Progenitor cell of endocrine pancreas (in vitro differentiated cells): ENCODE measurements at regions not wholly inside any gene's neighbourhood (a gene's known extent, or its start where the extent isn't known, plus 50 kb on each side); places are given as distances from the start of the nearest gene placed in this dataset.
"Not testable (repeated sequence)": the region's sequence is repeated elsewhere in the genome, so short reads cannot be mapped to it uniquely, and the experiment has no call there.

Source experiments
- DNase-seq: peaks from one replicate; pipeline ENCODE4 v3.0.0; 2021; ENCODE audit warnings: low spot score; ENCODE audit not compliant: unreplicated experiment
- H3K27ac Mint-ChIP-seq: 2 replicates; pipeline ENCODE4 v1.8.0; 2021; ENCODE audit warnings: mild to moderate bottlenecking, moderate library complexity, mixed read lengths
- H3K27me3 Mint-ChIP-seq: 2 replicates; pipeline ENCODE4 v1.8.0; 2021; ENCODE audit warnings: mixed read lengths
- H3K36me3 Mint-ChIP-seq: 2 replicates; pipeline ENCODE4 v1.8.0; 2022; ENCODE audit warnings: mixed read lengths; ENCODE audit not compliant: insufficient read depth
- H3K4me1 Mint-ChIP-seq: 2 replicates; pipeline ENCODE4 v1.8.0; 2021; ENCODE audit warnings: low read depth, mixed read lengths
- H3K4me3 Mint-ChIP-seq: 2 replicates; pipeline ENCODE4 v1.8.0; 2021; ENCODE audit warnings: low read depth, mild to moderate bottlenecking, moderate library complexity, mixed read lengths
- H3K9me3 Mint-ChIP-seq: 2 replicates; pipeline ENCODE4 v1.8.0; 2021; ENCODE audit warnings: low read depth, mixed read lengths
- TF ChIP-seq, protein P1 (sequence below): fragments of 200-600 bp; sonication (generic); IDR thresholded peaks from one replicate; pipeline ENCODE4 v1.5.0; 2021; ENCODE audit warnings: antibody characterized with exemption, mild to moderate bottlenecking; ENCODE audit not compliant: unreplicated experiment

DNA sequence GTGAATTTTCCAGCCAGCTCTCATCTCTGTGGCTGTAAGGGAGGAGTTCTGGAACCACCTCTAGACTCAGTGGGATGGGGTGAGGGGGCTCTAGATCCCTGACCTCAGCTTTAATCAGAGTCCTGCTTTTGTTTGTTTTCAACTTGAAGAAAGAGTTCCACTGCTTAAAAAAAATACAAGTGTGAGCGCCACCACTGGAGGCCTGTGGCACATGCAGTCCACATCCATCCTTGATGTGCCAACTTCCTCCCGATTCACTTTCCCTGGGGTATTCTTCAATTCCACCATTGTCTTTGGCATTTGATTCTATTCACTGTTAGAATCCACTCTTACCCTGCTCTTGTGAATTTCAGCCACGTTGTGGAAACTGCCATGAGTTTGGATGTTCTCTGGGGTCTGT, 62.4 kb upstream of the GJB6 start:
- DNase-seq, result no peak
- H3K4me1 Mint-ChIP-seq, result no peaks in the 10 kb centered on the region
- no peaks in the 10 kb centered on the region for H3K9me3 Mint-ChIP-seq
- H3K27ac Mint-ChIP-seq, result no peak overlapping the region
- peaks cover 16% of the 10 kb centered on the region for H3K27me3 Mint-ChIP-seq
- no peaks in the 10 kb centered on the region for H3K36me3 Mint-ChIP-seq
- TF ChIP-seq, protein P1, sequence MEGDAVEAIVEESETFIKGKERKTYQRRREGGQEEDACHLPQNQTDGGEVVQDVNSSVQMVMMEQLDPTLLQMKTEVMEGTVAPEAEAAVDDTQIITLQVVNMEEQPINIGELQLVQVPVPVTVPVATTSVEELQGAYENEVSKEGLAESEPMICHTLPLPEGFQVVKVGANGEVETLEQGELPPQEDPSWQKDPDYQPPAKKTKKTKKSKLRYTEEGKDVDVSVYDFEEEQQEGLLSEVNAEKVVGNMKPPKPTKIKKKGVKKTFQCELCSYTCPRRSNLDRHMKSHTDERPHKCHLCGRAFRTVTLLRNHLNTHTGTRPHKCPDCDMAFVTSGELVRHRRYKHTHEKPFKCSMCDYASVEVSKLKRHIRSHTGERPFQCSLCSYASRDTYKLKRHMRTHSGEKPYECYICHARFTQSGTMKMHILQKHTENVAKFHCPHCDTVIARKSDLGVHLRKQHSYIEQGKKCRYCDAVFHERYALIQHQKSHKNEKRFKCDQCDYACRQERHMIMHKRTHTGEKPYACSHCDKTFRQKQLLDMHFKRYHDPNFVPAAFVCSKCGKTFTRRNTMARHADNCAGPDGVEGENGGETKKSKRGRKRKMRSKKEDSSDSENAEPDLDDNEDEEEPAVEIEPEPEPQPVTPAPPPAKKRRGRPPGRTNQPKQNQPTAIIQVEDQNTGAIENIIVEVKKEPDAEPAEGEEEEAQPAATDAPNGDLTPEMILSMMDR, result peak; percentile 37
- no peak overlapping the region for H3K4me3 Mint-ChIP-seq

DNA sequence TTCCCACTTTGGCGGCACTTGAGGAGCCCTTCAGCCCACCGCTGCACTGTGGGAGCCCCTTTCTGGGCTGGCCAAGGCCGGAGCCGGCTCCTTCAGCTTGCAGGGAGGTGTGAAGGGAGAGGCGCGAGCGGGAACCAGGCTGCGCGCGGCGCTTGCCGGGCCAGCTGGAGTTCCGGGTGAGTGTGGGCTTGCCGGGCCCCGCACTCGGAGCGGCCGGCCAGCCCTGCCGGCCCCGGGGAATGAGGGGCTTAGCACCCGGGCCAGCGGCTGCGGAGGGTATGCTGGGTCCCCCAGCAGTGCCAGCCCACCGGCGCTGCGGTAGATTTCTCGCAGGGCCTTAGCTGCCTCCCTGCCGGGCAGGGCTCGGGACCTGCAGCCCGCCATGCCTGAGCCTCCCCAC, 60.2 kb upstream of the GJB6 start:
- H3K9me3 Mint-ChIP-seq, H3K4me3 Mint-ChIP-seq, H3K36me3 Mint-ChIP-seq, H3K27me3 Mint-ChIP-seq, DNase-seq, H3K4me1 Mint-ChIP-seq, H3K27ac Mint-ChIP-seq: not testable (repeated sequence)

DNA sequence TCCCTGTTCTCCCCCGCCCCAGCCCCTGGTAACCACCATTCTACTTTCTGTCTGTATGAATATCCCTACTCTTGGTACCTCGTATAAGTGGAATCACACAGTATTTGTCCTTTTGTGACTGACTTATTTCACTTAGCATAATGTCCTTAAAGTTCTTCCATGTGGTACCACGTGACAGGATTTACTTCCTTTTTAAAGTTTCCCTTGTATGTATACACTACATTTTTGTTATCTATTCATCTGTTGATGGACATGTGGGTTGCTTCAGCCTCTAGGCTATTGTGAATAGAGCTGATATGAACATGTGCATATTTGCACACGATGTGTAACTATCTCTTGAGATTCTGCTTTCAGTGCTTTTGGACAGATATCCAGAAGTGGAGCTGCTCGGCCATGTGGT, 59.6 kb upstream of the GJB6 start:
- TF ChIP-seq, protein P1, result no peak
- peaks cover 6% of the 10 kb centered on the region for H3K9me3 Mint-ChIP-seq
- no peak overlapping the region for H3K4me3 Mint-ChIP-seq
- peaks cover 5% of the 10 kb centered on the region for H3K4me1 Mint-ChIP-seq
- H3K36me3 Mint-ChIP-seq, result no peaks in the 10 kb centered on the region
- no peaks in the 10 kb centered on the region for H3K27me3 Mint-ChIP-seq
- H3K27ac Mint-ChIP-seq, result no peak overlapping the region
- DNase-seq, result no peak

DNA sequence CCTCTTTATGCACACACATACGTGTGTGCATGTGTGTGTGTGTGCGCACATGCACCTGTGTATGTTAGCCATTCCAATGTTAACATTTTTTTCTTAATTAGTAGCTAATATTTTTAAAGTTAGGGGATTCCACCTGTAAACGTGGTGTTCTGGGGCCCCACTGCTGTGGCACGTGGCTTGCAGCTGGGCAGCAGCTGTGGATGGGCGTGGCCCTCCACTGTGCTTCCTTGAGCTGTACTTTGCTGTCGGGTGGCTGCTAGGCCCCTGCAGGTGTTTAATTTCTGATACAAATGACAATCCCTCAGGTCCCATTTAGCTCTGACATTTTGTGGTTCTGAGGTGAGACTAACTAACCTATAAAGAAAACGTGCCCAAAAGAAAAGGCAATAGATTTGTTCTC, 58.9 kb upstream of the GJB6 start:
- peaks cover 5% of the 10 kb centered on the region for H3K4me1 Mint-ChIP-seq
- no peak overlapping the region for H3K4me3 Mint-ChIP-seq
- H3K36me3 Mint-ChIP-seq, result peaks cover 4% of the 10 kb centered on the region
- TF ChIP-seq, protein P1, result no peak
- H3K27ac Mint-ChIP-seq, result no peak overlapping the region
- H3K27me3 Mint-ChIP-seq, result no peaks in the 10 kb centered on the region
- no peak for DNase-seq
- H3K9me3 Mint-ChIP-seq, result peaks cover 12% of the 10 kb centered on the region

DNA sequence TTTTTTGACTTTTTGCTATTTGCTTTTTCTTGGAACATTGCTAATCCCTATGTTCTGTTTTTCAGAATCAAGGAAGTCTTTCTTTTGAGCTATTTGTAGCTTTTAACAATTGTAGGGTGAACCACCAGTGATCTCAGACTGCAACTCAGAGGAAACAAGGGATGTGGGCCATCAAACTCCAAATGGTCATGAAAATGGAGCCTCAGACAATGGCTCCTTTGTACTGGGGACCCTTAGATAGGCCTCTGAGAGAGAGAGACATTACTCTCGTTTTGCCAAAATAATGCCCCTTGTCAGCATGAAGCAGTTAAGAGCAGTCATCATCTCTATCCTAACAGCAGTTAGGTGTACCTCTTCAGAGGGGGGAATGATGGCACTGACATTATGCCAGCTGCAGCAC, 56.4 kb upstream of the GJB6 start:
- no peaks in the 10 kb centered on the region for H3K27me3 Mint-ChIP-seq
- H3K36me3 Mint-ChIP-seq, result peaks cover 5% of the 10 kb centered on the region
- H3K4me1 Mint-ChIP-seq, result peaks cover 5% of the 10 kb centered on the region
- H3K27ac Mint-ChIP-seq, result no peak overlapping the region
- H3K9me3 Mint-ChIP-seq, result peaks cover 21% of the 10 kb centered on the region
- no peak for DNase-seq
- TF ChIP-seq, protein P1, result no peak
- H3K4me3 Mint-ChIP-seq, result no peak overlapping the region

DNA sequence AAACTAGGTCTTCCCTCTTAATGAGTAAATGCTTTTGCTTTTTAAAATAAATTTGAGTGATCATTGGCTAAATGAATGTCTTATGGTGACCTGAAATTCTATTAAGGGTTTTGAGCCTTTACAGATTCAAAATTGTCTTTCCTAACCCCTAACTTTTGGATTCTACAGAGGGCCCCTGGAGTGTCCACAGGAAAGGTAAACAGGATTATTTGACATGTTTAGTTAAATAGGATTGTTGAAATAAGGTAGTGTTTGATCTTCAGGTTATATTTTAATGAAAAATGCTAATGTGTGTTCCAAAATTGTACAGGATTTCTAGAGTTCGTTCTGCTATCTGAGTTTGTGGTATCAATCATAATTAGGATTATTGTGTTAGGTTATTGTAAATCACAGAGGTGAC, 55.9 kb upstream of the GJB6 start:
- Mint-ChIP-seq H3K27ac (no peak overlapping the region), H3K36me3 (peaks cover 5% of the 10 kb centered on the region), H3K9me3 (peaks cover 21% of the 10 kb centered on the region), H3K4me1 (peaks cover 5% of the 10 kb centered on the region), H3K27me3 (no peaks in the 10 kb centered on the region), H3K4me3 (no peak overlapping the region)
- no peak for DNase-seq
- TF ChIP-seq, protein P1, result no peak
